Tibial artery (tissue), 4 donors: ENCODE measurements at regions not wholly inside any gene's neighbourhood (a gene's known extent, or its start where the extent isn't known, plus 50 kb on each side); places are given as distances from the start of the nearest gene placed in this dataset.

Experiments
- DNase-seq, 2 donors: peaks; one replicate each; pipeline ENCODE4 v3.0.0-alpha.2; 2019
- H3K27ac ChIP-seq, 2 donors: fragments of 200-600 bp; sonication (generic) in 1 of 2; 1 replicate in 1 of 2; 2 replicates in 1 of 2; pipeline ENCODE4 v1.5.1; 2018 to 2019; ENCODE audit warnings: mild to moderate bottlenecking in 1 of 2
- H3K27me3 ChIP-seq, 2 donors: fragments of 200-600 bp; sonication (generic) in 1 of 2; one replicate each; pipeline versions ENCODE4 v1.5.1 to v1.6.0; 2016 to 2019
- H3K36me3 ChIP-seq, 3 donors: fragments of 200-600 bp; sonication (generic) in 2 of 3; one replicate each; pipeline ENCODE4 v1.5.1; 2016 to 2019; ENCODE audit warnings: mild to moderate bottlenecking in 2 of 3
- H3K4me1 ChIP-seq, 4 donors: fragments of 200-600 bp; sonication (generic) in 2 of 4; 1 replicate in 3 of 4; 2 replicates in 1 of 4; pipeline ENCODE4 v1.5.1; 2016 to 2019
- H3K4me3 ChIP-seq, 2 donors: fragments of 200-600 bp; sonication (generic) in 1 of 2; 1 replicate in 1 of 2; 2 replicates in 1 of 2; pipeline ENCODE4 v1.5.1; 2018 to 2019; ENCODE audit warnings: mild to moderate bottlenecking in 2 of 2
- H3K9me3 ChIP-seq, 3 donors: fragments of 200-600 bp; sonication (generic) in 1 of 3; one replicate each; pipeline ENCODE4 v1.5.1; 2016 to 2019
- CTCF ChIP-seq, 2 experiments: fragments of 200-600 bp in 1 of 2; fragments of 450-650 bp in 1 of 2; IDR thresholded peaks; one replicate each; pipeline ENCODE4 v1.5.1; 2017 to 2019; ENCODE audit warnings: antibody characterized with exemption in 2 of 2, mild to moderate bottlenecking in 1 of 2, moderate library complexity in 1 of 2
- intact Hi-C: fragments of 100-400 bp; cut with DNase I; formaldehyde crosslinking; loops from one replicate; pipeline ENCODE4 v1.15.0; 2023; ENCODE audit warnings: low total_unique reads

DNA sequence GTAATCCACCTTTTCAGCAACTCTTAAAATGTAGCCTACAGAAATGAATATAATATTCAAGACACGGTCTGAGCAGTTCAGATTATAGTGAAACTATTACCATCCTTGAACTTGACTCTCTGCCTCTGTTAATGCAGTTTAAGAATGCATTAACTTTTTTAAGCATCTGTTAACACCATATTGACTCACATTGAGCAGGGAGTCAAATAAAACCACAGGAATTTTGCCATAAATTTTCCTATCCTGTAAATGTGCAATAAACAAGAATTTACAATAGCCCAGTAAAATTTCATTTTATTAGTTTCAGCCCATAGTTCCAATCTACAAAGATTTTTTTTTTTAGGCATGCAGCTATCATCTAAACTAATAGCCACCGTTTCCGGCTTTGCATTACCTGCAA lies 239.2 kb upstream of the DEFB112 start:
- Histone ChIP-seq H3K4me3 (no peak overlapping the region), H3K4me1 (no peaks in the 10 kb centered on the region)

DNA sequence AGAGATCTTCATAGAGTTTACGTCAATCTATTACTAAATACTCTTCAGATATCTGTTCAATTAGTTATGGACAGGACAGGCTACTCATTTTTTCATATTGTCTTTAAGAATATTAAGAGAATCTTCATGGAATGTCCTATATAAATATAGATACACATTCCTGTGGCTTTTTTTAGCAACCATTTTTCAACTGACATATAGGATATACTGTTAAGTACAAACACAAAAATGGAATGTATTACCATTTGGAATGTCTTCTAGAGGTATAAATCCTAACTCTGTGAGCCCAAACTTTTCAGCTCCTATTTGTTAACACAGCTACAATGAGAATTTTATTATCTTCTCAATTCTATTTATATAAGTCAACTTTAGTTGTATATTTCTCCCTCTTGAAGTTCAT lies 239.6 kb upstream of the DEFB112 start:
- H3K9me3 ChIP-seq = no peaks in the 10 kb centered on the region
- intact Hi-C loops = no loop called here
- no peaks in the 10 kb centered on the region for H3K27me3 ChIP-seq
- H3K27ac ChIP-seq = no peak overlapping the region
- H3K4me3 ChIP-seq = no peak overlapping the region
- H3K36me3 ChIP-seq = no peaks in the 10 kb centered on the region
- H3K4me1 ChIP-seq = no peaks in the 10 kb centered on the region
- TF ChIP-seq CTCF (IDR thresholded peaks at IDR 0.05) = no peak
- DNase-seq = no peak

More for the DNA sequence above, 239.2 kb upstream of the DEFB112 start:
- DNase-seq = no peak
- Histone ChIP-seq H3K36me3 (no peaks in the 10 kb centered on the region), H3K27ac (no peak overlapping the region), H3K9me3 (no peaks in the 10 kb centered on the region), H3K27me3 (no peaks in the 10 kb centered on the region)
- no peak for TF ChIP-seq CTCF (IDR thresholded peaks at IDR 0.05)
- intact Hi-C loops = no loop called here

GRCh38 chr6:50301307-50301706 lies 251.6 kb upstream of the DEFB112 start:
- H3K27ac ChIP-seq = no peak overlapping the region
- H3K27me3 ChIP-seq = no peaks in the 10 kb centered on the region
- H3K9me3 ChIP-seq = peaks cover 0 to 9% (median 0%) of the 10 kb centered on the region in 3 donors
- no peaks in the 10 kb centered on the region for H3K36me3 ChIP-seq
- intact Hi-C loops = no loop called here
- TF ChIP-seq CTCF (IDR thresholded peaks at IDR 0.05) = no peak
- no peak for DNase-seq
- no peaks in the 10 kb centered on the region for H3K4me1 ChIP-seq
- no peak overlapping the region for H3K4me3 ChIP-seq

DNA sequence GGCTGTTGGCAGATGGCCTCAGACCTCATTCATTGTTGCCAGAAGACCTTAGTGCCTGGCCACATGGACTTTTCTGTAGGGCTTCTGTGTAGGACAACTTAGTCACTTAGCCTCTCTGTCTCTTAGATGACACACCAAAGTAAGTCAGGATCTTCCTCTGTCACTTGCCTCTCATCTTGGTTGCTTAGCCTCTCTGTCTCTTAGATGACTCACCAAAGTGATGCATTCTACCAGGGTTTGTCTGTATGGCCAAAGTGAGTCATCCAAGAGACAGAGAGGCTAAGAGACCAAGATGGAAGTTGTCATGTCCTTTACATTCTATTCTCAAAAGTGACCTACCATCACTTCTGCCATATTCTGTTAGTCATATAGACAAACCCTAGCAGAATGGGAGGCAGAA lies 255.9 kb upstream of the DEFB112 start:
- intact Hi-C loops = no loop called here
- Histone ChIP-seq H3K4me1 (no peaks in the 10 kb centered on the region), H3K27me3 (no peaks in the 10 kb centered on the region), H3K27ac (no peak overlapping the region), H3K9me3 (peaks cover 0 to 9% (median 0%) of the 10 kb centered on the region in 3 donors), H3K36me3 (no peaks in the 10 kb centered on the region), H3K4me3 (no peak overlapping the region)
- no peak for DNase-seq
- TF ChIP-seq CTCF (IDR thresholded peaks at IDR 0.05) = no peak

DNA sequence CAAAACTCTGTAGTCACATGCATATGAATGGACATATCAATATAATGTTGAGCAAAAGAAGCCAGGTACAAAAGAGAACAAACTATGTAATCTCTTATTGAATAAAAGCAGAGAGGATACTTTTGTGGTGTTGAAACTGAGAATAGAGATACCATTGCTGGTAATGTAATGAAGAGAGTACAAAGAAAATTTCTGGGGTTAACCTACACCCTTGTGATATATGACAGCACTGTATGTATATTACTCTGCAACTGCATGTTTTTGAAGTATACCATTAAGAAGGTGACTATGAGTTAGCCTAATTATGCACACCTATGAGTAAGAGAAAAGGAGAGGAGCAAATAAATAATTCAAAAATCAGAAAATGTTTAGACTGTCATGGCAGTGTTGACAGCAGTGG lies 268.8 kb upstream of the DEFB112 start:
- intact Hi-C loops = no loop called here
- Histone ChIP-seq H3K4me1 (no peaks in the 10 kb centered on the region), H3K36me3 (no peaks in the 10 kb centered on the region), H3K27me3 (no peaks in the 10 kb centered on the region), H3K27ac (no peak overlapping the region), H3K9me3 (no peaks in the 10 kb centered on the region), H3K4me3 (no peak overlapping the region)
- DNase-seq = no peak
- TF ChIP-seq CTCF (IDR thresholded peaks at IDR 0.05) = no peak

- H3K9me3 ChIP-seq = no peaks in the 10 kb centered on the region
- no peaks in the 10 kb centered on the region for H3K4me1 ChIP-seq
- H3K27ac ChIP-seq = no peak overlapping the region
- no peak for DNase-seq
- TF ChIP-seq CTCF (IDR thresholded peaks at IDR 0.05) = no peak
- no peaks in the 10 kb centered on the region for H3K27me3 ChIP-seq
- H3K36me3 ChIP-seq = no peaks in the 10 kb centered on the region
- intact Hi-C loops = no loop called here
- no peak overlapping the region for H3K4me3 ChIP-seq
Observed at GRCh38 chr6:50330347-50330746, 280.6 kb upstream of the DEFB112 start.
